ENCODE measurements at regions not wholly inside any gene's neighbourhood (a gene's known extent, or its start where the extent isn't known, plus 50 kb on each side); places are given as distances from the start of the nearest gene placed in this dataset.
"Not testable (repeated sequence)": the region's sequence is repeated elsewhere in the genome, so short reads cannot be mapped to it uniquely, and the experiment has no call there.

DNA sequence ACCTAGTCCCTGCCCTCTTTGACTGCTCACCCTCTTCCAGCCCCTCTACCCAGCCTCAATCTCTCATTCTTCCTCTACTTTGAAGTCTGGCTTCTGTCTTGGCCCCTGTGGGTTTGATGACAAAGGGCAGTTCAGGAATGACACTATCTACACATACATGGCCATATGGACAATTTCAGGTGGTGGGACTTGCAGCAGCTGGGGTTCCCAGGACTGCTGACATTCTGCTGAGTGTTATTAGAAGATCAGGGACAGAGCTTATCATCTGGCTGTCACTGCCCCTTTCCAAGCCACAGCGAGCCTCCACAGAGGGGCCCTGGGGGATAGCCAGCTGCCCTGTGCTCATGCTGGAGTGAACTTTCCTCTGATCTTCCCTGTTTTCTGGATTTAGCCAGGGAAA, 97.4 kb upstream of the IPO9 start:
- DNase-seq: no peak

DNA sequence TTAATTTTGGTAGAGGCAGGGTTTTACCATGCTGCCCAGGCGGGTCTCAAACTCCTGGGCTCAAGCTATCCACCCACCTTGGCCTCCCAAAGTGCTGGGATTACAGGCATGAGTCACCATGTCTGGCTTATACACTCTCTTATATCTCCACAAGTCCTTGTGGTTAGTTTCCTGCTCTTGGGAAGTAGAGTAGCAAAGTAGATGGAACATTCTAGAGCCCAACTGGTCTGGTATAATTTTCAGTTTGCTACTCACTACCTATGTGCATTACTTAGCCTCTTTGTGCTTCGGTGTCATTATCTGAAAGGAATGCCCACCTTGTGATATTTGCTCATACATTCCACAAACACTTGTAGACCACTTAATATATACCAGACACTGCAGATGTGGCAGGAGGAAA, 96.6 kb upstream of the IPO9 start:
- no peak for DNase-seq

DNA sequence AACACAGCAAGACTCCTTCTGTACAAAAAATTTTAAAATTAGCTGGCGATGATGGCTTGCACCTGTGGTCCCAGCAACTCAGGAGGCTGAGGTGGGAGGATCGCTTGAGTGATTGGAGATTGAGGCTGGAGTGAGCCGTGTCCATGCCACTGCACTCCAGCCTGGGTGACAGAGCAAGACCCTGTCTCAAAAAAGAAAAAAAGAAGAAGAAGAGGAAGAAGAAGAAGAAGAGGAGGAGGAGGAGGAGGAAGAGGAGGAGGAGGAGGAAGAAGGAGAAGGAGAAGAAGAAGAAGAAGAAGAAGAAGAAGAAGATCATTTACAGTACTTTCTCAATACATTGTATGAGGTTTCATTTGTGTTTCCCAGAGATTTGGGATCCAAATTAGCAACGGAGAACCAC, 94.7 kb upstream of the IPO9 start:
- not testable (repeated sequence) for DNase-seq

DNA sequence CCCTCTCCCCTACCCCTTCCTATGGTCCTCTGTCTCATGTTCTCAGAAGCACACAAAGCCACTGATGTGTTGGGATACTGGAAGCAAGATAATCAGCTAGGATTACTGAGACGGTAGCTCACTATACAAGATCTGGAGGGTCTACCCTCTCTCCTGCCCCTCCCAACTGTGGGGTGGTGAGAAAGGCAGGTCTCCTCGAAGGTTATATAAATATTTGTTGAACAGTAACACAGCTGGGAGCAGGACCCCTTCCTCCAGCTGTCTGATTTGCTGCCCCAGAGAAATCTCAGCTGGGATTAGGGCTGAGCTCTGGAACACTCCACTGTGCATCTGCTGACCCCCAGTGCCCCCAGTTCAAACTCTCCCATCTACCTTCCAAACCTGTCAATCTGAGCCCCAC, 94.2 kb upstream of the IPO9 start:
- DNase-seq: no peak

DNA sequence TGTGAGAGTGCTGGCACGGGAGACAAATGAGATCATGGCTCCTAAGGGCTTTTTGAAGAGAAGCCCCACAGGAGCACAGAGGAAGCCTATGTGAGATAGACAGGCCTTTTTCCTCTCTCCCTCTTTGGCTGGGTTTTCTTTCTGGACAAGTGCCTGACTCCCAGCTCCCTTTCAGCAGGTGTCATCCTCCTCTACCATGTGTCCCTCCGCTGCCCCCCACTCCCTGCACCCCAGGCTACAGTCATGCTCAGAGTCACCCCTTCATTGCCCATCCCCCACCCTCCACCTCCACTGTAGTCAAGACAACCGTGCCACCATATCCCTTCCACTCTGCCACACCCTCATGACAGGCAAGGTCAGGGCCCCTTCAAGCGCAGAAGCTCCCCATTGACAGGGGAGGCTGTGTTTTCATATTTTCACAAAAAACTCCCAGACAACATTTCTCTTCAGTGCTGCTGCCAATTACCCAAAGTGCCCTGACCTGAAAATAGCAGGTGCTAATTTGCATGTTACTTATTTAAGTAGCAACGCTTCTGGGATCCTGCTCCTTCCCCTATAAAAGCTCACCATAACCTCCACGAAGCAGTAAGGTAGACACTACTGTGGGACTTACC, 92.1 kb upstream of the IPO9 start:
- no peak for DNase-seq

DNA sequence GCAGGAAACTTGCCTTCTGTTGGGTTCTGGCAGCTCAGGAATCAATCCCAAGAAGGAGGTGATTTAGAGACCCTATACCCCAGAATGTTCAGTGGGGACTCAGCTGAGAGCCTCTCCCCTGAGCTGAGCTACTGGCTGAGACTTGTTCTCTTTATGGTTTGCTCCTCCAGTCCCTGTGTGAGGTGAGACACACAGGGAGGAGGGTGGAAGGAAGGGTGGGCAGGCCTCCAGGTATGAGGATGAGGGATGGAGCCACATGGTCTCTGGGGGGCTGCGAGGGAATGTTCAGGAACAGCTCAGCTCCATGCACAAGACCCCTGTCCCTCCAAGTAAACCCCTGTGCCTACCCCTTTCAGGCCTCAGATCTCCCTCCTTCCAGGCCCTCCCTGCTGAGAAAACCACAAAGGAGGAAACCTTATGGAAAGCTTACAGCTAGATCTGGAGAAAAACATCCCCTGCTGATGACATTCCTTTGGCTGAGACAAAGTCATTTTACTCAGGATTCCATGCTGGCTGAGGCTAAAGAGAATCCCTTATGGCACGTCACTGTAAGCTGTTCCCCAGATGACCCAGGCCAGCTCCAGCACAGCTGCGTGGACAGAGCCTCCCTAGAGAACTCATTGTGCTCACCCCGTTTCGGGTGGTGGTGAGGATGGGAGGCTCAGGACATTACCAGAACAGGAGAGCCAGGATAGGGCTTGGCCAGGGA, 91.5 kb upstream of the IPO9 start:
- DNase-seq: no peak

DNA sequence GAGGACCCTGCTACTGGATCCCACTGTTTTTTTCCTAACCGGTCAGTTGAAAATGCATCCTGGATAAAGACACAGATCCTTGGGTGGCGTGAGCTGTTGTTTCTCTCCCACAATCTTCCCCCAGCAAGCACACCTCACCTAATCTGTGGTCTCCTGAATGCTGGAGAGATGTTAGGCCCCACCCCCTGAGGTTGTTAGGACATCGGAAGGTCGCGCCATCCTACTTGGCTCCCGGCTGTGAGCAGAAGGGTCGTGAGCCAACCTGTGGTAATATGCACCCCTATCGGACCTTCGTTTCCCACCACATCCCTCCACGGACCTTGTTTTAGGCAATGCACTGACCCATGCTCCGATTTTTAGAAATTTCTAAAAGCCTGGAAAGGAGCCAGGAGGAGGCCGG, 89.9 kb upstream of the IPO9 start:
- no peak for DNase-seq

DNA sequence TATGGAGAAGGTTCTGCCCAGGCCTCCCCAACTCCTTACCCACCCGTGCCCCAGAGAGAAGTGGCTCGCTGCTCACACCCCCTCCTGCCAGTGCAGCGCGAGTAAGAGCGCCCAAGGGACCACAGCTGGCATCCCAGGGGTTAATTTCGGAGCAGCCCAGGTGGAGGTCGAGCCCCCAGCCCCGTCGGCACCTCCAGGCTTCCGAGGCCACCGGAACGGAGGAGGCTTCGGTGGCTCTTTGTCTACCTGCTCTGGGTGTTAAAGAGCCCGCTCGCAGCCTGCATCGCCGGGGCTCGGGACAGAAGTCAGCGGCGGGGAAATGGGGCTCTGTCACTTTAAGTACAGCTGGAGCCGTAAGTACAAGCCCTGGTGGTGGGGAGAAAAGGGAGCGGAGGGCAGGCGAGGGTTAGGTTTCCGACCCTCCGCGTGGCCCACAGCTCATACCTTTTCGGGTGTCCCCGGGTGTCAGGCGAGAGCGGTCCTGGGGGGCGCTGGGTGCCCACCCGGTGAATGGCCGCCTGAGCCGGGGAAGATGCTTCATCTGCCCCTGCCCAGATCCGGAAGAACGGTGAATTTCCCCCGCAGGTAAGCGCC, 89.4 kb upstream of the IPO9 start:
- DNase-seq: no peak

DNA sequence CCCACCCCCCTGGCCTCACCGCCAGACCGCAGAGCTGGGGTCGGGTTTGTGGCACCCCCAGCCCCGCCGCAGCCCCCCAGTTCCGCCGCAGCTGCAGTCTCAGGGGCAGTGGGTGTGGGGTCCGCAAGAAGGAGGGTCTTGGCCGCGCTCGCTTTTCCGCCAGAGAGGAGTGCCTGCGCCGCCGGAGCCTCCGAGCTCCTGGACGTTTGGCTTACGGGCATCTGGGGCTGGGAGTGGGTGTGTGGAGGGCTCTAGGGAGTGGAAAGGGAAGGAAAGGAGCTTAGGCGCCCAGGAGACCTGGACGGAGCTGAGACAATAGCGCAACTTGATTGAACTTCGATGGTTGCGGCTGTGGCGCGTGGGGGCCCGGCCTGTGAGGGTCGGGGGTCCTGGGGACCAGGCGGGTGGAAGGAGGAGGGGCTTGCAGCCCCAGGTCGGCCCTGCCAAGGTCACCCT, 88.8 kb upstream of the IPO9 start:
- DNase-seq: no peak

DNA sequence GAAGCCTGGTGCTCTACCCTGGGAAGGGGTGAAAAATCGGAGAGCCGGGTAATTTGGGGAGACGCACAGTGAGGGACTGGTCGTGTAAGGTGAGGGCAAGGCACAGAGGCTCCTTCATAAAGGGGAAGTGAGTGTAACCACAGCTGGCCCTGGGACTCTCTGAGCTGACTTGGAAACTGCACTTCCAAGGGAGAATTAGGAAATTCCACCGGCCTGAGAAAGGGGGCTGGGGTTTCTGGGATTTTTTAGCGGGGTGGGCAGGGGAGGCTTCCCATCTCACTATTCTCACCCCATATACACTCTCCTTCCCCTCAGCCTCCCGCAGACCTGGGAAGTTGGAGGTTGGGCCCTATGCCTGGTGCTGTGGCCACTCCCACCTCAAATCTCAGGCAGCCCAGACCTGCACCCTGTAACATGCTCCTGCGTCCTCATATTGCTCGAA, 88.3 kb upstream of the IPO9 start:
- no peak for DNase-seq

DNA sequence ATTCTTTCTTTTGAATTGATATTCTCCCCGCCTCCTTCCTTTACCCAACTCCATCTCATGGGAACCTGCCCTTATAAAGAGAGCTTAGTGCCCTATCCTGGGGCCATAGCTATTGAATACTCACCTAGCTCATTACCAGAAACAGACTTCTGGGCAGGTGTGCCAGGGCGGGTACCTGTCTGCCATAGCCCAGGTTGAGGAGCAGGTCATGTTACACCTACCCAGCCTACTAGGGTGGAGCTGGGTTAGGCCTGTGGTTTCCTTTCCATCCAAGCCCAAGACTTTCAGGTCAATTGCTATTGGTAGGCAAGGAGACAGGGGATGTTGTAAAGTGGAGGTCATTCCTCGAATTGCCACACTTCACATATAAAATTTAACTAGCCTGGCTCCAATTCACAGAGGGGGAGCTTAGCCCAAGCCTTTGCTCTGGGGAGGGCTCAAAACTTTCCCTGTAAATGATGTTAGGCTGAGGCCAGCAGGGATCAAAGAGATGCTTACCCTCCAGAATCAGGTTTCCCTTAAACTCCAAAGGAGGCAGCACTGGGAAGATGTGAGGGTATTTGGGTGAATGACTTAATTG, 87.1 kb upstream of the IPO9 start:
- DNase-seq: no peak

DNA sequence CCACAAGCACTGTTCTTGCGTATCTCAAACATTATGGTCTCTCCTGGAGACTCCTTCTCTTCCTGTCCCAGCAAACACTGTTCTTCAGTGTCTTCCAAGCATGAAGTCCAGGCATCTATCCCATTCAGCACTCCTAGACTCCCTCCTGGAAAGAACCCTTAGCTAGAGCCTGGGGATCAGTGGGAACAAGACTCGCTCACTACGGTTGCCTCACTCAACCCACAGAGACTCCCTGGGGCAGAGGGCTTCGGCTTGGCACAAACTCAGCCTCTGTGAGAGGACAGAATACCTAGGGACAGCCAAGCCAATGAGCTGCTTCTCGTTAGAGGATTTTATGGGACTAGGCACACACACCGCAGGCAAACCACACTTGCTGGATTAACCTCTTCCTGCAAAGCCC, 86.5 kb upstream of the IPO9 start:
- no peak for DNase-seq

DNA sequence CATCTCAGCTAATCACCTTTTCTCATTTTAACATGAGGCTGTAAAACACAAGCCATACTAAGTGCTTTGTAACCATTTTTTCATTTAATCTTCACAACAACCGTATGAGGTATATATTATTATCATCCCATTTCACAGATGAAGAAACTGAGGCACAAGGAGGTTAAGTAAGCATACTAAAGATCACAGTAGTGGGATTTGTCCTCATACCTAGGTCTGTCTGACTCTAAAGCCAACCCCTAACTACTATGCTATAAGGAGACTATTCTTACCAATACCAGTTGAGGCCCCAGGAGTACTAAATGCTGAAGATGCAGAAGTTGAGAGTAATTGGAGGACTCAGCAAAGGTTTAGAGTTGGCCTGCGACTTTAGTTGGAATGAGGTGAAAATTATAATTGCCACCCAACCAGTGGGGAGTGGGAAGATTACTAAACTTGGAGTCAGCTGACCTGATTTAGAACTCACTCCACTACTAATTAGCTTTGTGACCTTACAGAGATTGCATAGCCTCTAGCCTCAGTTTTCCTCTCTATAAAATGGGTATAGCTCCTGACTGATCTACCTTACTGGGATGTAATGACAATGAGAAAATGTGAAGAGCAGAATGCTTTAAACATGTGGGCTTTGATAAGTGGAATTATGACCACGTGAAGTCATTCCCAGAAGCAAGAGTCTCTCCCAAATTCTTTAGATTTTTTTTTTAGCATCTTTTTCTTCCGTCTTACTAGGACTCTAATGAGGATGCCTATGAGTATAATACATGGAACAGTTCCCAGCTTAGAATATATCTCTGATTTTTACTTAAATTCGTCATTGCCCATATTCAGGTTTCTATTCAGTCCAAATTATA, 85.8 kb upstream of the IPO9 start:
- no peak for DNase-seq

DNA sequence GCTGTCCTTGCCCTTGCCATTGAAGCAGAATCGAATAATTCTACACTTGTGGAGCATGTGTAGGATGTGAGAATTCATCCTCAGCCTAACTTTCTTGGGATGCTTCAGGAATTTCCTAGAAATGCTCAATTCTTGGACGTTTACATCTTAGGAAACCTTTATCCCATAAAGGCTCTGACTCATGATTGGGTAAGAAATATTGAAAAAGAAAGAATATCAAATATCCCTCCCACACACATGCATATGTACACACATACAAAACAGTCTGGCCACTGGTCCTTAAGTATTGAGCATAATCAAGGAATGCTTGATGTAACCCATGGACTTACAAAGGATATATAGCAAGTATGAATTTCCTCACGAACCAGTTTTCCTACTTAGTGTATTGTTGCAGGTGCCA, 83.9 kb upstream of the IPO9 start:
- no peak for DNase-seq

DNA sequence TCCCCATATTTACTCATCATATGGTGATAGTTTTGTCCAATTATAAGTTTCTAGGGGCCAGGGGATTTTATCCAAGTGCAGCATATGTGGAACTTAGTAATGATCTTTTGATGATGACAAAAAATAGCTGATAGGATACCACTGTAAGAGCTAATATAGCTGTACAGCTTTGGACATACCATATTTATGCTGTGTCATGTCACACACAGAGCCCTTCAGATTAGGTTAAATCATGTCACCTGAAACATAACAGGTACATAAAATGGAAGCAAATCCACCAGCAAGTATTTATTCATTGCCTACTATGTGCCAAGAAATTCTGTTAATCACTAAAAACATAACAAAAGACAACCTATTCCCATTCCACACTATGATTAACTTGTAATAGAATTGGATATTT, 82.8 kb upstream of the IPO9 start:
- DNase-seq: no peak

DNA sequence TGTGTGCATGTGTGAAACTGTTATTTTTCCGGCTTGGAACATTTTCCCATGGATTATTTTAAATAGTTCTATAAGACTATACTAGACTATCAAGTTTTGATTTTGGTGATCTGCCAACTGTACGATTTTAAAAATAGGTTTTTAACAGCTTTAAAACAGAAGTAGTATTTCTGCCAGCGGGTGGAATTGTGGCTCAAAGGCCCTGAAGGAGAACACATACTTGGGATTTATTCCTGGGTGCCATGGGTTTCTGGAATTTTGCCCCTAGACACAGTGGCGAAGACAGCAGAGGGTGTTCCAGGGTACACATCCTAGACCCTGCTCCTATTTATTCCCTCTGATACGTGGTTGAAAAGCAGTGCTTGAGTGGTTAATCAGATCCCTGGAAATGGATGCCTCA, 81.7 kb upstream of the IPO9 start:
- DNase-seq: no peak

DNA sequence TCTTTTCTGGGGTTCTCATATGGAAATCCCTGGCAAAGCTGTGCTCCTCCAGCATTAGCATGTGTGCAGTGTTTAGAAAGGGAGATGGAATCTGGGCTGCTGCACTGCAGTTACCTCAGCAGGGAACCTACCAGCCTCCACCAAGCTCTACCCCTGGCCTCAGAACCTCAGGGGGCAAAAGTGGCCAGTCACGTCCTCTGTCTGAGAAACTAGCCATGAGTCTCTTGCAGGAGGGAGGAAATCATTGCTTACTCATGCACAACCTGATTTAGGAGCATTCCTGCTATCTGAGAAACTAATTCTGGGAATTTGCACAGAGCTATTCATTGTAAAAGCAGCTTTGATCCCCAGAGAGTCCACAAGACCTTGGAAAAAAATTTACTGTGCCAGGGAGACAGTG, 80.6 kb upstream of the IPO9 start:
- no peak for DNase-seq

DNA sequence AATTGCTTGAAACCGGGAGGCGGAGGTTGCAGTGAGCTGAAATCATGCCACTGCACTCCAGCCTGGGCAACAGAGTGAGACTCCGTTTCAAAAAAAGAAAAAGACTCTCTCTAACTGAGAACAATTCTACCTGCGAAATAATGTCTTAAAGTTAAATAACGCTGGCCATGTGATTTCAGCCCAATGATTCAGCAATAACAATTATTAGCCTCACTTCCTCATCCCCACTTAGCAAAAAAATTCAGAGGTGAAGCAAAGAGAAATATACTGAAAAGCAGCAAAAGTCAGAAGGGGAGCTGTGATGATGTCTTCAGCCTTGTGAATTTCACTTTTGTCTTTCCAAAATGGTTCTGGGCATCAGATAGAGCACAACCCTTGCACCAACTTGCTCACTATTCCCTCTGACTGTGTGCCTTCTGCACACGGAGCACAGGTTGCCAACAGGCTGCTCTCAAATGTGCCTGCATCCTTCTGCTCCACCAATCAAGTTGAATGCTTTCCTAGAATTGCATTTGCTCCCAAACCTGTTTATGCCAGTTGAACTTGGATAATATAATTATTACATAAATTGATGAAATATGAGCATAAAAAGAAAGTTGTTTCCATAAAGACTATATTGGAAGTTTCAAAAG, 79.8 kb upstream of the IPO9 start:
- DNase-seq: no peak

DNA sequence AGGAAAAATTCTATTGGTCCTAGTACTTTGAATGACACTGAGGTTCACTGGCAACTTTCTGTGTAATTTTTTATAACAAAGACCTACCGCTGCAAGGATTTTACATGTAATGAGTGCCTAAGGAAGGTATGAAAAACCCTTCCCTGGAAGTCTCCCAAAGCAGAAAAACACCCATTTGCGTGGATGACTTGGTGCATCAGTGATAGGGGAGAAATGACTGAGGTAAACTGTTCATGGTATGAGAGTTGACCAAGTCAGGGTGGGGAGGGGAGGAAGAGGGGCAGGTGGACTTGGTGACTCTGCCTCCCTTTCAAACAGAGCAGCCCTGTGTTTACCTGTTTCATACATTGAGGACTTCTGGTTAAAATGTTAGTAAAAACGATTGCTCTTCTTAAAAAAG, 78.8 kb upstream of the IPO9 start:
- DNase-seq: no peak

DNA sequence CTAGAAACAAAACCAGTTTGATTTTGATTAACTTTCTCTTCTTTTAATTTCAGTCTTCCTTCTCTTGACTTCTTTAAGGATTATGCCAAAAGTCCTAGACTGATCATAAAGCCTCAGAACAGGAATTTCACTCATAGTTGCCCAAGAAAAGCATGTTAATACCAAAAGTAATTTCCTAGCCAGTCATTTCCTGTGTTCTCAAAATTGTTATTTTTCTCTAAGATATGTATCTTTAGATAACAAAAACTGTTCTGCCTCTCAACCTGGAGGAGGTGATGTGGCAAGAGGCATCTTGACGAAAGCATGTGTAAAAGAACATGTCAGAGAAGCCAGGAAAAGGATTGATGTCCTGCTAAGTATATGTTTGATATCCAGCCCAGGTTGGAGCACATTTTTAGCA, 78.0 kb upstream of the IPO9 start:
- no peak for DNase-seq

DNA sequence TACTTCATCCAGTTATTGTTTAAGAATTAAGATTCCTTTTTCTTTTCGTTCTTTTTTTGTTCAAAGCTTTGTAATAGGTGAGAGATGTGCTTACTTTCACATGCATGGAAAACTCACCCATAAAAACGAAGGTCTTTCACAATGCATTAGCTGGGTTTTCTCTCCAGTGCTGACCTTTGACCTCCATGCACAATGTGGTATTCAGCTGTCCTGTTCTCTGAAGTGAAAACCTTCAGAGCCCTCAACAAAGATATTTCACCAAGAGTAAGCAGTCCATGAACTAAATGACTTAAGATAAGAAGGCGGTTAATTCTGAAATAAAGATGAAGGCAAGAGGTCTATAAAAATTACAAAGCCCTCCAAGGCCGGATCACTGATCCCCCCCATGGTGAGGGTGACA, 77.1 kb upstream of the IPO9 start:
- no peak for DNase-seq

DNA sequence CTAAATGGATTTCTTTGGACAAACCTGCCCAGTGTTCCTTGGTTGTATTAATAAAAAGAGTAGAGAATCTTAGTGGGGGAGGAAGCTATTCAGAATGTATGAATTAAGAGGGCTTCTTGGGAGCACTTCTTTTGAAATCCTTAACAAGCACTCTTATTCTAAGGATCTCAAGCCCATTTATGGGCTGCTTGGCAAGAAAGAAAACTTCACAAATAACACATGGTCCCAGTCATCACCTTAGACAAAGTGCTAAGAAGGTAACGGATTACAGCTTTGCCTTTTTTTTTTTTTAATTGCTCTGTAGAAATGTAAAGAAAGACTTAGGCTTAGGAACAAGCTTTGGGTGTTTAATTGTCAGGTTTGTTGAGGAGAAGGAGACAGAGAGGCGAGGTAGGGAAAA, 76.6 kb upstream of the IPO9 start:
- no peak for DNase-seq

DNA sequence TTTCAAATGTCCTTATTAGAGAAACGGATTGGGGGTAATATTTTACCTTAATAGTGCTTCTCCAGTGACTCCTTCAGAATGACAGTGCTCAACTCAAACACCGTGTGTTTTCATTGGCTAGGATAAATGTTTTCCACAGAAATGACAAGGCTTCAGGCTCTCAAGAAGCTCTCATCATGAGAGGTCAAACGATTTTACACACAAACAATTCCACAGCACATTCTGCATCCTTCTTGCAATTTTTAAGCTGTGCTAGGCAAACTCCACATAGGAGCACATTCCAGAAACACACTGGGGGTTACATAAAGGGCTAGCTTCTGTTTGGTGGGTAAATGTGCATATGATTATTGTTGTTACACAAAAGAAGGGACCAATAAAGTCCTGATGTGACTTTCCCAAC, 75.5 kb upstream of the IPO9 start:
- DNase-seq: no peak
